Fibroblast of pulmonary artery (primary cell): ENCODE measurements at regions not wholly inside any gene's neighbourhood (a gene's known extent, or its start where the extent isn't known, plus 50 kb on each side); places are given as distances from the start of the nearest gene placed in this dataset.

Experiments used
- DNase-seq: peaks from one replicate; pipeline ENCODE4 v3.0.0-alpha.2; 2010; ENCODE audit warnings: low read depth
- H3K4me3 ChIP-seq: replicated peaks from 2 replicates; pipeline ENCODE4 v1.5.1; 2011; ENCODE audit warnings: low read depth, mild to moderate bottlenecking, control low read depth, low read length, moderate library complexity
- TF ChIP-seq, protein P1 (sequence below): IDR thresholded peaks from 2 replicates; pipeline ENCODE4 v1.5.1; 2011; ENCODE audit warnings: mild to moderate bottlenecking, control low read depth, low read length, inconsistent platforms; ENCODE audit errors: missing control alignments

DNA sequence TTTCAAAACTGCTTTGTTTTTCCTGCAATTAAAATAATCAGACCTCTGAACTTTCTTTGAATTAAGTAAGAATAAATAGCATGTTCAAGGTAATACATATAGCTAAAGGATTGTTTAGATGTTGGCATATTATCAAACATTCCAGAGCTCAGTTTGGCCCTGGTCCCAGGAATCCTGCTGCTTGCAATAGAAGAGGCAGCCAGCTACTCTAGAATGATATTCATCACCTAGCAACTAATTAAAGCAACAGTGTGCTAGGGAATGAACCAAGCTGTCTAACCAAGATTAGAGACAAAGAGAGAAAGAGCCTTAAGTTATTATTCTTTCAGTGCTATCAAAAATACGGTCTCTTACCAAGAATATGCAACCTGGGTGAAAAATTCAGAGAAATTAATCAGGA is 460.9 kb downstream of the GABRG1 start:
- peak; percentile 63 for DNase-seq
- TF ChIP-seq, protein P1, sequence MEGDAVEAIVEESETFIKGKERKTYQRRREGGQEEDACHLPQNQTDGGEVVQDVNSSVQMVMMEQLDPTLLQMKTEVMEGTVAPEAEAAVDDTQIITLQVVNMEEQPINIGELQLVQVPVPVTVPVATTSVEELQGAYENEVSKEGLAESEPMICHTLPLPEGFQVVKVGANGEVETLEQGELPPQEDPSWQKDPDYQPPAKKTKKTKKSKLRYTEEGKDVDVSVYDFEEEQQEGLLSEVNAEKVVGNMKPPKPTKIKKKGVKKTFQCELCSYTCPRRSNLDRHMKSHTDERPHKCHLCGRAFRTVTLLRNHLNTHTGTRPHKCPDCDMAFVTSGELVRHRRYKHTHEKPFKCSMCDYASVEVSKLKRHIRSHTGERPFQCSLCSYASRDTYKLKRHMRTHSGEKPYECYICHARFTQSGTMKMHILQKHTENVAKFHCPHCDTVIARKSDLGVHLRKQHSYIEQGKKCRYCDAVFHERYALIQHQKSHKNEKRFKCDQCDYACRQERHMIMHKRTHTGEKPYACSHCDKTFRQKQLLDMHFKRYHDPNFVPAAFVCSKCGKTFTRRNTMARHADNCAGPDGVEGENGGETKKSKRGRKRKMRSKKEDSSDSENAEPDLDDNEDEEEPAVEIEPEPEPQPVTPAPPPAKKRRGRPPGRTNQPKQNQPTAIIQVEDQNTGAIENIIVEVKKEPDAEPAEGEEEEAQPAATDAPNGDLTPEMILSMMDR: no peak
- no peak overlapping the region for H3K4me3 ChIP-seq

DNA sequence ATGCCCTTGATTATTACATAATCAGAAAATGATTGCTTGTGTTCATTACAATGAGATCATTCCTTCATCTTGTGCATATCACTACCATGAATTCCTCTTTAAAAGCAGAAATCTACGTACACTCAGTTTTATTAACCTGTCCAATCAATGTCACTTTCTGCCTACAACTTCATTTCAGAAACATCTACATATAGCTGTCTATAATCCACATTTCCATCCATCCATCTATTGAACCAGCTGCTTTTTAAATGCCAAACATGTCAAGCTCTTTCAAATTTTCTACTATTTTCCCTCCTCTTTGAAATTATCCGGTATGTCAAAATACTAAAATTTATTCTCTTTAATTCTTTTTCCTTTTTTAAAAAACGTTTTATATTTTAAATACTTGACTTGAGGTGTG is 462.0 kb downstream of the GABRG1 start:
- DNase-seq: no peak
- no peak overlapping the region for H3K4me3 ChIP-seq
- TF ChIP-seq, protein P1: no peak

DNA sequence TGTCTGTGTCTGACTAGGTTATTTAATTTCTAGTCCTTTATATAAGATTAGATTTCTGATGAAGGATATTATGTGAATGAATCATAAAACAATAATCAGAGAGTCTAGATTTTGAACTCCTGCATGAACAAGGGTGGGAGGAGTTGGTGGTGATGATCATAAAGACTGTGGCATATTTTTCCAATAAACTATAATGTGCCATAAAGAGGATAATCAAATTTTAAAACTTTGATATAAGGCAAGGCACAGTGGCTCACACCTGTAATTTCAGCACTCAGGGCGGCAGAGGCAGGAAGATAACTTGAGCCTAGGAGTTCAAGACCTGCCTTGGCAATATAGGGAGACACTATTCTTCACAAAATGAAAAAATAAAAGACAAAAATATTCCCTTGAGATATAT is 473.3 kb downstream of the GABRG1 start:
- DNase-seq: no peak
- no peak overlapping the region for H3K4me3 ChIP-seq
- TF ChIP-seq, protein P1: no peak

DNA sequence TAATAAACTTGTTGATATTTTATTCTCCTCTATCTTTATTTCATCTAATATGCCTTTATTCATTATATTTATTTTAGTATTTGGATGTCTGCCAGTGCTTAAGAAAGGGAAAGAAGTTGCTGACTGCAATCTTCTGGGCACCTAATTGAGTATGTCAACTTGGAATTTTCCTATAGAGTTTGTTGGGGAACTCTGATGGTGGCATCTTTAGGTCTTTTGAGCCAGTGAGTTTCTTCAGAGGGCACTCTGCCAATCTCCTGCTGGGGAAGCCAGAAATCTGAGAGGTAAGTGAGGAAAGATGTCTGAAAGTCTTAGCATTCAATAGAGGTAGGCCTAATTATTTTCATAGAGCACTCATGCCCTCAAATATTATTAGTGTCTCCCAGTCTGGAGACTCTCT is 475.0 kb downstream of the GABRG1 start:
- TF ChIP-seq, protein P1: no peak
- no peak for DNase-seq
- H3K4me3 ChIP-seq: no peak overlapping the region

DNA sequence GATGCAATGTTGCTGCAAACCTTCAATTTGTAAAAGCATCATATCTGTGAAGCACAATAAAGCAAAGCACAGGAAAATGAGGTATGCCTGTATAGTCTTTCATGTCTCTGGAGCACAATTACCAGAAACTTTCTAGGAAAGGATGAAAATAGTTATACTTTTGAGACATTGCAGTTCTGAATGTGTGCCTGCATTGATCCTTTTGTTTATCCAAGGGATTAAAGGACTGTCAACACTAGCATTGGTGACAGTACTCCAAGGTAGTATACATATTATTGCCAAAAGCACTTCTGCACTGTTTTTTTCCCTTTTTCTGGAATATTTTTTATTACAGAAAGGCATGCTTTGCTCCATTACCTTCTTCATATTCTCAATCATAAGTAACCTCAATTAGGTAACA is 476.0 kb downstream of the GABRG1 start:
- TF ChIP-seq, protein P1: no peak
- no peak overlapping the region for H3K4me3 ChIP-seq
- no peak for DNase-seq

DNA sequence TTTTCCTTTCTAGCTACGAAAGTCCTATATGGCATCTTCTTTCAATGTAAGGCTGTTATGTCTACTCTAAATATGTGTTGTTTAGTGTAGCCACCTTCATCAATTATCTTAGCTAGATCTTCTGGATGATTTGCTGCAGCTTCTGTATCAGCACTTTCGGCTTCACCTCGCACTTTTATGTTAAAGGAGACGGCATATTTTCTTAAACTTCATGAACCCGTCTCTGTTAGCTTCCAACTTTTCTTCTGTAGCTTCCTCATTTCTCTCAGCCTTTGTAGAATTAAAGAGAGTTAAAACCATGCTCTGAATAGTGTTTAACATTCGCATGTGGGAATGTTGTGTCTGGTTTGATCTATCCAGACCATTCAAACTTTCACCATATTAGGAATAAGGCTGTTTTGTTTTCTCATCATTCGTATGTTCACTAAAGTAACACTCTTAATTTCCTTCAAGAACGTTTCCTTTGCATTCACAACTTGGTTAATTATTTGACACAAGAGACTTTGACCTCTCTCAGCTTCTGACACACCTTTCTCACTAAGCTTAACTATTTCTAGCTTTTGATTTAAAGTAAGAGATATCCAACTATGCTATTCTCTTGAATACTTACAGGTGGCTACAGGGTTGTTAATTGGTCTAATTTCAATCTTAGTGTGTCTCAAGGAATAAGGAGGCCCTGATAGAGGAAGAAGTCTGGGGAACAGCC is 476.8 kb downstream of the GABRG1 start:
- TF ChIP-seq, protein P1: no peak
- H3K4me3 ChIP-seq: no peak overlapping the region
- no peak for DNase-seq

DNA sequence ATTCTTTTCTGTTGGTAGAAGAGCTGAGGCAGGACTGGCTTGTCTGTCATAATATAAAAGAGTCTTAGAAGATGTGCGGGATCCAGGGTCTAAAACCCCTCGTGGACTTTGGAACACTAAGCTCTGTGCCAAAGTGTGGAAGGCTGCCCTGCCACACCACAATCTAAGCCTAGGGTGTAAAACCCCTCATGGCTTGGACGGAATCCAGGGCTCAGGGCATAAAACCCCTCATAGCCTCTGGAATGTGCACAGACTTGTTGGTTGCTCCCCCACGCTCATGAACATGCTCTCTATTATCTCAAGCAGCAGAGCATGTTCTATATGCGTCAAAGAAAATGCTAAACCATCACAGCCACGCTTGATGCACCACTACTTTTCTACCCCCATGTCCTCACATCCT is 483.6 kb downstream of the GABRG1 start:
- no peak for DNase-seq
- TF ChIP-seq, protein P1: no peak

More for the DNA sequence above, 483.6 kb downstream of the GABRG1 start:
- no peak overlapping the region for H3K4me3 ChIP-seq
